CD4-positive, CD25-positive, alpha-beta regulatory T cell (primary cell): ENCODE measurements at regions not wholly inside any gene's neighbourhood (a gene's known extent, or its start where the extent isn't known, plus 50 kb on each side); places are given as distances from the start of the nearest gene placed in this dataset.

Experiments
- ATAC-seq, 2 donors: fragments of 150-1000 bp; cut with Tn5 transposase; one replicate each; pipeline ENCODE4 v1.10.0; 2021; ENCODE audit warnings: low read depth in 2 of 2, moderate number of reproducible peaks in 2 of 2, moderate library complexity in 1 of 2
- DNase-seq, 3 donors: peaks; one replicate each; pipeline versions ENCODE4 v3.0.0 to v3.0.0-alpha.2; 2012 to 2022; ENCODE audit warnings: mixed read lengths in 1 of 3
- H3K27ac ChIP-seq: one replicate; pipeline ENCODE4 v1.7.0; 2013; ENCODE audit warnings: mild to moderate bottlenecking, low read length; ENCODE audit not compliant: insufficient read depth, poor library complexity, severe bottlenecking
- H3K27me3 ChIP-seq: one replicate; pipeline ENCODE4 v1.7.0; 2013; ENCODE audit warnings: low read length; ENCODE audit not compliant: control insufficient read depth, insufficient read depth
- H3K36me3 ChIP-seq: one replicate; pipeline ENCODE4 v1.7.0; 2013; ENCODE audit warnings: mild to moderate bottlenecking, low read length, moderate library complexity; ENCODE audit not compliant: control insufficient read depth, insufficient read depth
- H3K4me1 ChIP-seq: 2 replicates; pipeline ENCODE4 v1.7.0; 2013; ENCODE audit warnings: mild to moderate bottlenecking, low read length; ENCODE audit not compliant: insufficient read depth, control insufficient read depth, poor library complexity, severe bottlenecking
- H3K4me3 ChIP-seq: one replicate; pipeline ENCODE4 v1.7.0; 2013; ENCODE audit warnings: low read depth, mild to moderate bottlenecking, low read length, moderate library complexity
- H3K9me3 ChIP-seq, 2 experiments: 1 replicate in 1 of 2; 2 replicates in 1 of 2; pipeline ENCODE4 v1.7.0; 2013; ENCODE audit warnings: low read length in 2 of 2, mild to moderate bottlenecking in 1 of 2, moderate library complexity in 1 of 2; ENCODE audit not compliant: control insufficient read depth in 2 of 2
- H3K27ac Mint-ChIP-seq, 3 donors: one replicate each; pipeline ENCODE4 v1.8.0; 2020 to 2022; ENCODE audit warnings: mild to moderate bottlenecking in 3 of 3, mixed read lengths in 3 of 3, moderate library complexity in 2 of 3
- H3K27me3 Mint-ChIP-seq: one replicate; pipeline ENCODE4 v1.8.0; 2022; ENCODE audit warnings: mild to moderate bottlenecking, mixed read lengths
- H3K36me3 Mint-ChIP-seq: one replicate; pipeline ENCODE4 v1.8.0; 2020; ENCODE audit warnings: mixed read lengths
- H3K4me1 Mint-ChIP-seq, 4 donors: one replicate each; pipeline ENCODE4 v1.8.0; 2020 to 2022; ENCODE audit warnings: mixed read lengths in 4 of 4, mild to moderate bottlenecking in 1 of 4
- H3K4me3 Mint-ChIP-seq, 4 donors: one replicate each; pipeline ENCODE4 v1.8.0; 2020 to 2022; ENCODE audit warnings: mild to moderate bottlenecking in 4 of 4, mixed read lengths in 4 of 4, moderate library complexity in 3 of 4
- H3K9me3 Mint-ChIP-seq, 7 donors: one replicate each; pipeline ENCODE4 v1.8.0; 2020 to 2022; ENCODE audit warnings: mixed read lengths in 7 of 7, mild to moderate bottlenecking in 3 of 7, moderate library complexity in 2 of 7

DNA sequence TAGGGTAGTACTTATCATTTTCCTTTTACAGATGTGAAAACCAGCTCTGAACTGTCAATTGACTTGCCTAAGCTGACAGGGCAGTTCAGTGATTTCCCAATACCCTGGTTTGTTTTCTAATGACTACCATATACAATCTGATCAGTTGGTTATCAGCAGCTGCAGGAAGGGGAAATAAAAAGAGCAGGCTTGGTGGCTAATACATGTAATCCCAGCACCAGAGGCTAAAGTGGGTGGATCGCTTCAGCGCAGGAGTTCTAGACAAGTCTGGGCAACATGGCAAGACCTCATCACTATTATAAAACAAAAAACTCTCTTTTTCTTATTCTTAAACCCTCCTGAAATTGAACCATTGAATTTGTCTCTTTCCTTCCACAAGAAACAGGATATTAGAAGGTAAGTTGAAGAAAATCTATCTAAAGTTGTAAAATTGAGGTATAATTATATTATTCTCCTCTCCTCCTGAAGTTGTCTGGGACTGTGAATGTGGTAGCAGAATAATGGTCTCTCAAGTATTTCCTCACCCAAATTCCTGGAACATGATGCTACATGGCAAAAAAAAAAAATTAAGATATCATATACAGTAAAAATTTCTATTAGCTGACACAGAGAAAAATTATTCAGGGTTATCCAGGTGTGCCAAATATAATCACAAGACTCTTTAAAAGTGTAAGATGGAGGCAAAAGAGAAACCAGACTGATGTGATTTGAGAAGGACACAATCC is 1441.6 kb downstream of the SUCLG1 start:
- Mint-ChIP-seq H3K27me3 (no peaks in the 10 kb centered on the region), H3K4me1 (no peaks in the 10 kb centered on the region), H3K27ac (no peak overlapping the region), H3K9me3 (peaks cover 0 to 13% (median 6%) of the 10 kb centered on the region in 7 donors), H3K4me3 (no peak overlapping the region), H3K36me3 (no peaks in the 10 kb centered on the region)
- no peaks in the 10 kb centered on the region for H3K27me3 ChIP-seq
- no peaks in the 10 kb centered on the region for H3K36me3 ChIP-seq
- DNase-seq (no peak), ATAC-seq (no peak)
- H3K4me3 ChIP-seq, result no peak overlapping the region
- no peaks in the 10 kb centered on the region for H3K4me1 ChIP-seq
- H3K9me3 ChIP-seq, result no peaks in the 10 kb centered on the region
- H3K27ac ChIP-seq, result no peak overlapping the region

DNA sequence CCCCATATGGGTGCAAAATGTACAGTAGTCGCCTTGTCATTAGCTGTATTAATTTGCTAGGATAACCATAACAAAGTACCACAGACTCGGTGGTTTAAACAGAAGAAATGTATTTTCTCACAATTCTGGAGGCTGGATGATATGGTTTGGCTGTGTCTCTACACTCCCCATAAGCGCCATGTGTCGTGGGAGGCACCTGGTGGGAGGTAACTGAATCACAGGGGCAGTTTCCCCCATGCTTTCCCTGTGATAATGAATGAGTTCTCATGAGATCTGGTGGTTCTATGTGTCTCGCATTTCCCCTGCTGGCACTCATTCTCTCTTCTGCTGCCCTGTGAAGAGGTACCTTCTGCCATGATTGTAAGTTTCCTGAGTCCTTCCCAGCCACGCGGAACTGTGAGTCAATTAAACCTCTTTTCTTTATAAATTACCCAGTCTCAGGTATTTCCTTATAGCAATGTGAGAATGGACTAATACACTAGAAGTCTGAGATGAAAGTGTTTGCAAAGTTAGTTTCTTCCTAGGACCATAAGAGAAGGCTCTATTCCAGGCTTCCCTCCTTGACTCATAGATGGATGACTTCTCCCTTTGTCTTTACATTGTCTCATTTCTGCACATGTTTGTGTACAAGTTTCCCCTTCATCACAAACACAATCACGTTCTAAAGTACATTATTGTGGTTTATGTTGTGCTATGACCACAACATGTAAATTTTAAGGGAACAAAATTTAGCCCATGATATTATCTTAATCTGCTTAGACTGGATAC is 1442.6 kb downstream of the SUCLG1 start:
- Histone ChIP-seq H3K9me3 (no peaks in the 10 kb centered on the region), H3K27ac (no peak overlapping the region), H3K4me3 (no peak overlapping the region), H3K4me1 (no peaks in the 10 kb centered on the region), H3K27me3 (no peaks in the 10 kb centered on the region), H3K36me3 (no peaks in the 10 kb centered on the region)
- no peaks in the 10 kb centered on the region for H3K4me1 Mint-ChIP-seq
- peaks cover 0 to 13% (median 6%) of the 10 kb centered on the region in 7 donors for H3K9me3 Mint-ChIP-seq
- no peaks in the 10 kb centered on the region for H3K36me3 Mint-ChIP-seq
- H3K4me3 Mint-ChIP-seq, result no peak overlapping the region
- no peaks in the 10 kb centered on the region for H3K27me3 Mint-ChIP-seq
- H3K27ac Mint-ChIP-seq, result no peak overlapping the region
- ATAC-seq (no peak), DNase-seq (no peak)

DNA sequence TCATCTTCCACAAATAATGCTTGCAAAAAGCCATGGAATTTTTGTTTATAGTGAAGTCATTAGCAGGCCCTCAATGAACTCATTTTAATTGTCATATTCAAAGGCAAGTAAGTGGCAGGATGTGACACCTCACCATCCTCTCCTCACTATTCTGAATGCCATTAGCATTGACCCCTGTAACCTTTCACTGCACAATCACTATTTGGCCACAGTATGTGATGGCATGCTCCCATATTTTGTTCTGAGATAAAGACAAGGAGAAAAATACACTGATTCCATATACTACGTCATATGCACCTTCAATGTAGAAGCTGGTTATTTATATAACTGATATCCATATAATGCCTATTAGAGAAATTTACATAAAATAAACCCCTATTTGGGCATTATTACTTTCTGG is 1443.2 kb downstream of the SUCLG1 start:
- Histone ChIP-seq H3K4me1 (no peaks in the 10 kb centered on the region), H3K36me3 (no peaks in the 10 kb centered on the region), H3K4me3 (no peak overlapping the region), H3K27me3 (no peaks in the 10 kb centered on the region), H3K27ac (no peak overlapping the region), H3K9me3 (no peaks in the 10 kb centered on the region)
- H3K4me1 Mint-ChIP-seq, result no peaks in the 10 kb centered on the region
- ATAC-seq (no peak), DNase-seq (no peak)
- H3K4me3 Mint-ChIP-seq, result no peak overlapping the region
- H3K9me3 Mint-ChIP-seq, result peaks cover 0 to 15% (median 6%) of the 10 kb centered on the region in 7 donors
- H3K27ac Mint-ChIP-seq, result no peak overlapping the region
- no peaks in the 10 kb centered on the region for H3K36me3 Mint-ChIP-seq
- H3K27me3 Mint-ChIP-seq, result no peaks in the 10 kb centered on the region

DNA sequence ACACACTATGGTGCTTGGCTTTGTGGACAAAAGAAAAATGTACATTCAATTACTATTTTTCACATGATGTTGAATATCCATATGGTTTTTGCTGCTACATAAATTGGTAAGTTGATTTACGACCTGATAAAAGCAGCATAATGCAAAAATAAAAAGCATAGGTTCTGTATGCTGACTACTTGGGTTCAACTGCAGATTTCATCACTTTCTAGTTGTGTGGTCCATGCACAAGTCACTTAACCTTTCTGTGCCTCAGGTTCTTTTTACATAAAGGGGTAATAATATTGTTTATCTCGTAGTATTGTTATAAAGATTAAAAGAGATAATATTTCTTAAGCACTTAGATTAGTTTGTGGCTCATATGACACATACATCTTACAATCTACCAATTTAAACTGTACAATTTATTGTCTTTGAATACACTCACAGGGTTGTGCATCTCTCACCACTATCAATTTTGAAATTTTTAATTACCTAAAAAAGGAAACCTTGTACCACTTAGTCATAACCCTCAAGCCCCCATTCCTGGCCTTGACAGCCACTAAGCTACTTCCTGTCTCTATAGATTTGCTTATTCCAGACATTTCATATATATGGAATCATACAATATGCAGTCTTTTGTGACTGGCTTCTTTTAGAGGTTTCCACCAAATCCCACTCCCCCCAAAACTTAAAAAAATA is 1443.9 kb downstream of the SUCLG1 start:
- Mint-ChIP-seq H3K9me3 (peaks cover 0 to 13% (median 6%) of the 10 kb centered on the region in 7 donors), H3K27me3 (no peaks in the 10 kb centered on the region), H3K4me1 (no peaks in the 10 kb centered on the region), H3K27ac (no peak overlapping the region), H3K4me3 (no peak overlapping the region), H3K36me3 (no peaks in the 10 kb centered on the region)
- Histone ChIP-seq H3K27me3 (no peaks in the 10 kb centered on the region), H3K4me3 (no peak overlapping the region), H3K9me3 (no peaks in the 10 kb centered on the region), H3K27ac (no peak overlapping the region), H3K4me1 (no peaks in the 10 kb centered on the region), H3K36me3 (no peaks in the 10 kb centered on the region)
- no peak for DNase-seq
- ATAC-seq, result no peak

DNA sequence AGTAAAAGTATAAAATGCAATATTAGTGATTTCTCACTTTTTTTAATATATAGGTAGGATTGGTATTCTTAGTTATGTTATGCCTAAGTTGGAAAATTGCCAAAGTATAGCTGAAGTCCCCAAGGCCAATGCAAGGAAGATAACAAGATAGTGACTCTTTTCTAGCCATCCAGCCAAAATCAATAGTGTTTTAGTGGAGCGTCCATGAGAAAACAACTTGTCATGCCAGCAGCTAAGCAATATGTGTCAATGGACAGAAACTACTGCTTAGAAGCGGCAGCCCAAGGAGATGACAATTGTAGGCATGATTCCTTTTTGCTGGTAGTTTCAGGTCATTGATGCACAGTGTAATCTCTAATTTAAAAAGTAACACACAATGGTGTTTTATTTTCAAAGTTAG is 1444.6 kb downstream of the SUCLG1 start:
- H3K36me3 Mint-ChIP-seq, result no peaks in the 10 kb centered on the region
- Histone ChIP-seq H3K4me1 (no peaks in the 10 kb centered on the region), H3K27ac (no peak overlapping the region), H3K9me3 (no peaks in the 10 kb centered on the region), H3K27me3 (no peaks in the 10 kb centered on the region), H3K36me3 (no peaks in the 10 kb centered on the region), H3K4me3 (no peak overlapping the region)
- ATAC-seq, result no peak
- H3K4me1 Mint-ChIP-seq, result no peaks in the 10 kb centered on the region
- H3K4me3 Mint-ChIP-seq, result no peak overlapping the region
- H3K27me3 Mint-ChIP-seq, result no peaks in the 10 kb centered on the region
- DNase-seq, result no peak
- peaks cover 0 to 14% (median 4%) of the 10 kb centered on the region in 7 donors for H3K9me3 Mint-ChIP-seq
- no peak overlapping the region for H3K27ac Mint-ChIP-seq

DNA sequence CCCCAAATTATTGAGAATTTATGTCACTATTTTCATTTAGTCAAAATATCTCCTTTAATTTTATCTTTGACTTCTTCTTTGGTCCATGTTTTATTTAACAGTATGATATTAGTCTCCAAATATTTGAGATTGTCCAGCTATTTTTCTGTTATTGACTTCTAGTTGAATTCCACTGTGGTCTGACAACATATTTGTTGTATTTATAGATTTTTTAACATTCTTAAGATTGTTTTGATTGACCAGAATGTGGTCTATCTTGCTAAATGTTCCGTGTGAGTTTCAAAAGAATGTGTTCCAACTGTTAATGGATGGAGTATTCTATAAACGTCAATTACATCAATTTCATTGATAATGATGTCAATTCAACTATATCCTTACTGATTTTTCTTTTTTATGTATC is 1452.1 kb downstream of the SUCLG1 start:
- no peaks in the 10 kb centered on the region for H3K4me1 Mint-ChIP-seq
- H3K27me3 ChIP-seq, result no peaks in the 10 kb centered on the region
- no peaks in the 10 kb centered on the region for H3K36me3 Mint-ChIP-seq
- no peaks in the 10 kb centered on the region for H3K27me3 Mint-ChIP-seq
- H3K4me3 ChIP-seq, result no peak overlapping the region
- H3K27ac ChIP-seq, result no peak overlapping the region
- no peak overlapping the region for H3K27ac Mint-ChIP-seq
- DNase-seq (no peak), ATAC-seq (no peak)
- H3K4me3 Mint-ChIP-seq, result no peak overlapping the region
- no peaks in the 10 kb centered on the region for H3K36me3 ChIP-seq
- H3K9me3 Mint-ChIP-seq, result peaks cover 0 to 18% (median 0%) of the 10 kb centered on the region in 7 donors
- H3K4me1 ChIP-seq, result no peaks in the 10 kb centered on the region
- no peaks in the 10 kb centered on the region for H3K9me3 ChIP-seq

DNA sequence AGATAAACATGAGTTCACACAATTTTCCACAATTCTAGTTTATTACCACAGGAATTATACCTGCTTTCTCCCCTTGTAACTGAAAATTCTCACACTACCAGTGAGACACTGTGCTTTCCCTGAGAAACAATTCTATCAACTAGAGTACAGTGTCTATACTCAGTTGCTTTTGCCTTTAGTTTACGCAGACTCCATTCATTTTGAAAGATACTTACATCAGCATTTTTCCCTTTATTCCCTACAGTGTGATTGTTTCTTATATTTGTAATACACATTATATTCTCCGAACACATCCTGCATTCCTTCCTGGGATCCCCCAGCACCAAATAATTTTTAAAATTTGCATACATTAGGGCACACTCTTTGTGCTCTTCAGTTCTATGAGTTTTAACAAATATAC is 1455.5 kb downstream of the SUCLG1 start:
- Mint-ChIP-seq H3K36me3 (no peaks in the 10 kb centered on the region), H3K27ac (no peak overlapping the region), H3K4me3 (no peak overlapping the region), H3K27me3 (no peaks in the 10 kb centered on the region), H3K9me3 (peaks cover 0 to 8% (median 0%) of the 10 kb centered on the region in 7 donors), H3K4me1 (no peaks in the 10 kb centered on the region)
- ATAC-seq (no peak), DNase-seq (no peak)
- Histone ChIP-seq H3K4me1 (no peaks in the 10 kb centered on the region), H3K27ac (no peak overlapping the region), H3K27me3 (no peaks in the 10 kb centered on the region), H3K4me3 (no peak overlapping the region), H3K9me3 (no peaks in the 10 kb centered on the region), H3K36me3 (no peaks in the 10 kb centered on the region)
